Activated naive CD4-positive, alpha-beta T cell treated with anti-CD3 and anti-CD28 coated beads, Interleukin-2, amount 50 U/mL, for 24 hours (primary cell): ENCODE measurements at regions not wholly inside any gene's neighbourhood (a gene's known extent, or its start where the extent isn't known, plus 50 kb on each side); places are given as distances from the start of the nearest gene placed in this dataset.

Source experiments
- H3K27ac Mint-ChIP-seq: one replicate; pipeline ENCODE4 v1.8.0; 2021; ENCODE audit warnings: mild to moderate bottlenecking, mixed read lengths
- H3K27me3 Mint-ChIP-seq: one replicate; pipeline ENCODE4 v1.8.0; 2021; ENCODE audit warnings: mixed read lengths
- H3K36me3 Mint-ChIP-seq: one replicate; pipeline ENCODE4 v1.8.0; 2021; ENCODE audit warnings: mixed read lengths
- H3K4me1 Mint-ChIP-seq: one replicate; pipeline ENCODE4 v1.8.0; 2021; ENCODE audit warnings: mixed read lengths
- H3K4me3 Mint-ChIP-seq: one replicate; pipeline ENCODE4 v1.8.0; 2021; ENCODE audit warnings: mild to moderate bottlenecking, mixed read lengths
- H3K9me3 Mint-ChIP-seq: one replicate; pipeline ENCODE4 v1.8.0; 2021; ENCODE audit warnings: mixed read lengths

DNA sequence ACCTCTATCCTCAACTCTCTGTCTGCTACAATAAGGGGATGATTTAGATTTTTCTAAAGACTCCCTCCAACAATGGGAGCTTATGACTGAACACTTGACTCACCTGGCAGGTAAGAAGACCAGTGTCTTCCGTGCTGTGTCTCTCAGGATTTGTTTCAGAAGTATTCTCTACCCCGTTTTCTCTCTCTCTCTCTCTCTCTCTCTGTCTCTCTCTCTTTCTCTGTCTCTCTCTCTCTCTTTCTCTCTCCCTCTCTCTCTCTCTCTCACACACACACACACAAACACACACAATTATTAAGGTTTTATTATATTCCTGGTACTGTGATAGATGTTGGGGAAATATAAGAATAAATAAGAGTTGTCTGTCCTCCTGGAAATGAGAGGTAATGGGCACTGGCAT is 263.9 kb downstream of the TOX3 start:
- Mint-ChIP-seq H3K27me3 (no peaks in the 10 kb centered on the region), H3K4me1 (no peaks in the 10 kb centered on the region), H3K27ac (no peak overlapping the region), H3K36me3 (no peaks in the 10 kb centered on the region), H3K9me3 (no peaks in the 10 kb centered on the region), H3K4me3 (no peak overlapping the region)

DNA sequence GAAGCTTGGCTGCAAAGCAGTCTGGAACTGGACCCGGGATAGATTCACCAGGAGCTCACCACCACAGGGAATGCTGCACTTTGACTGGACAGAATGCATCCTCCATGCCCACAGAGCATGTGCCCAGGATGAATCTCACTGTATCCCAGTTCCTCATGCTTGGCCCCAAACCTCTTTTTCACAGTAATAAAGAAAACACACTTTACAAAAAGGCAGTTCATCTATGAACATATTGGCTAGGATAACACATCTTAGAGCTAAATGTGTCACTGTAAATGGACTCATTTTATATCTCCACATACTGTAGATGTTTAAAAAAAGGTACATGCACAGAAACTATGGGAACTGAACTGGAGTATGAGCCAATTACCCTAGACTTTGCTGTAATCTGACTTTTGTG is 266.9 kb downstream of the TOX3 start:
- H3K9me3 Mint-ChIP-seq, result no peaks in the 10 kb centered on the region
- H3K36me3 Mint-ChIP-seq, result no peaks in the 10 kb centered on the region
- H3K4me1 Mint-ChIP-seq, result no peaks in the 10 kb centered on the region
- no peak overlapping the region for H3K4me3 Mint-ChIP-seq
- H3K27me3 Mint-ChIP-seq, result no peaks in the 10 kb centered on the region
- H3K27ac Mint-ChIP-seq, result no peak overlapping the region

- Mint-ChIP-seq H3K27ac (no peak overlapping the region), H3K27me3 (no peaks in the 10 kb centered on the region), H3K36me3 (no peaks in the 10 kb centered on the region), H3K4me3 (no peak overlapping the region), H3K4me1 (no peaks in the 10 kb centered on the region), H3K9me3 (peaks cover 7% of the 10 kb centered on the region)
Measured at GRCh38 chr16:52271088-52271750, 275.7 kb downstream of the TOX3 start.

GRCh38 chr16:52265446-52265861 is 281.5 kb downstream of the TOX3 start:
- Mint-ChIP-seq H3K4me1 (no peaks in the 10 kb centered on the region), H3K9me3 (peaks cover 13% of the 10 kb centered on the region), H3K27me3 (no peaks in the 10 kb centered on the region), H3K4me3 (no peak overlapping the region), H3K27ac (no peak overlapping the region), H3K36me3 (no peaks in the 10 kb centered on the region)

GRCh38 chr16:52257534-52257933 is 289.4 kb downstream of the TOX3 start:
- no peaks in the 10 kb centered on the region for H3K36me3 Mint-ChIP-seq
- H3K27me3 Mint-ChIP-seq, result no peaks in the 10 kb centered on the region
- no peak overlapping the region for H3K4me3 Mint-ChIP-seq
- H3K4me1 Mint-ChIP-seq, result no peaks in the 10 kb centered on the region
- peaks cover 5% of the 10 kb centered on the region for H3K9me3 Mint-ChIP-seq
- no peak overlapping the region for H3K27ac Mint-ChIP-seq

DNA sequence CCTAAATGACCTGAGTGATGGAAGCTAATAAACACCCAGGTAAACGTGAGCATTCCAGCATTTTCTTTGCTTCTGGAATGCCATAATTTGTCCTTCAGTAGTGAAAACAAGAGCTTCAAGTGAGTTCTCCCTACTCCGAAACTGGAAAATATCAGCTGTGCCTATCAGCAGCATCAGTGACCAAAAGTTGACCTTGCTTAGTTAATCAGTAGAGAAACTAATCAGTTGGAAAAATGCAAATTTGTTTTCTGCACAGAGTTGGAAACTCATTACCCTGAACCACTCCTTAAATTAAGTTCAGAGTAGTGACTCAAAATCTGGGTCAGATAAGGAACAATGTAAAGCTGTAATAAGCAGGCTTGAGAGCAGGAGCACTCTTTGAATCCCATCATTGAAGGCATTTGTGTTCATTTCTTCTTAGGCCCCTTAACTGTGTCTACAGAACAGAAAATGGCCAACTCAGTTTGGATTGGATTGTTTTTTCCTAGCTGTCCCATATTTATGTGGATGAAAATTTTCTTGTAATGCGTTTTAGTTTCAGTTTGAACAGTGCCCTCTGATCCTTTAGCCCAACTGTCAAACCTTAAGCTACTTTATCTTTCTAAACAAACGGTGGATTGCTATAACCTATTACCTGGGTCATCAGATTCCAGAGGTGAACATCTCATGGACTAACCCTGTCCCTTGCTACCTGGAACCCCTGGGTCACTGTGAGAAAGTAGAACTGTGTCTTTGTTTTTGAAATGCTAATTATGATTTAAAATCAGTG is 290.4 kb downstream of the TOX3 start:
- no peaks in the 10 kb centered on the region for H3K9me3 Mint-ChIP-seq
- no peak overlapping the region for H3K27ac Mint-ChIP-seq
- H3K27me3 Mint-ChIP-seq, result no peaks in the 10 kb centered on the region
- H3K4me3 Mint-ChIP-seq, result no peak overlapping the region
- H3K36me3 Mint-ChIP-seq, result no peaks in the 10 kb centered on the region
- no peaks in the 10 kb centered on the region for H3K4me1 Mint-ChIP-seq

GRCh38 chr16:52254746-52255145 is 292.2 kb downstream of the TOX3 start:
- Mint-ChIP-seq H3K36me3 (no peaks in the 10 kb centered on the region), H3K4me1 (no peaks in the 10 kb centered on the region), H3K4me3 (no peak overlapping the region), H3K27me3 (no peaks in the 10 kb centered on the region), H3K9me3 (peaks cover 7% of the 10 kb centered on the region), H3K27ac (no peak overlapping the region)

DNA sequence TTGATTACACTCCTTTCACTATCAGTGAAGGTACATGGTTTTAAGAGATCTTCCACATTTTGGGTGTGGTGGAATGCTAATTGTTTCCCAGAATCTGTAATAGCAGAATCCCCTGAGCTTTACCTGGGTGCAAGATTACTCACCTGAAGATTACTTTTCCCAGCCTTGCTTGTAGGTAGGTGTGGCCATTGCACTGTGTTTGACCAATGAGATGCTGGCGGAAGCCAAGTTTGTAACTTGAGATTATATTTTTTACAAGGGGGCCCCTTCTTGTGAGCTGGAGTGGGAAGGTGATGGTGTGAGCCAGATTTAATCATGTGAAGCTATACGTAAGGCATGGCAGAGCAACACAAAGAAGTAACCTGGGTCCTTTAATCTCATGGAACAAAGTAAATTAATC is 294.3 kb downstream of the TOX3 start:
- H3K9me3 Mint-ChIP-seq, result peaks cover 7% of the 10 kb centered on the region
- no peak overlapping the region for H3K27ac Mint-ChIP-seq
- H3K4me1 Mint-ChIP-seq, result no peaks in the 10 kb centered on the region
- no peaks in the 10 kb centered on the region for H3K27me3 Mint-ChIP-seq
- no peaks in the 10 kb centered on the region for H3K36me3 Mint-ChIP-seq
- H3K4me3 Mint-ChIP-seq, result no peak overlapping the region

DNA sequence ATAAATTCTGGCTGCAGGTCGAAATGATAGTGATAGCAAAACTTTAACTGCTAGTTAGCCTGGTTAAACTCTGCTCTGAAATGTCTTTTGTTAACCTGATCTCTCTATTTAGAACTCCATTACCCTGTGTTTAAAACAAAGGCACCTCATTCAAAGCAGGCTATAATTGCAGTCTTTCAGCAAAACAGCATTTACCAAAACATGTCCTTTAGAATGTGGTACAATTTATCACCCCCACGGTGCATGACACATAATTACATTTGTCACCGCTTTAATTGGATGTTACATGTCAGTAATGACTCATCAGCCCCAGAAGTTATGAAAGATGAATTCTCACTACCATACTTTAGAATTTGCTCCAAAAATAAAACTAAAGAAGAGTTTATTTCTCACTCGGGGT is 295.4 kb downstream of the TOX3 start:
- Mint-ChIP-seq H3K27ac (no peak overlapping the region), H3K4me1 (no peaks in the 10 kb centered on the region), H3K27me3 (no peaks in the 10 kb centered on the region), H3K4me3 (no peak overlapping the region), H3K9me3 (peaks cover 7% of the 10 kb centered on the region), H3K36me3 (no peaks in the 10 kb centered on the region)

- no peak overlapping the region for H3K4me3 Mint-ChIP-seq
- H3K27ac Mint-ChIP-seq, result no peak overlapping the region
- H3K27me3 Mint-ChIP-seq, result no peaks in the 10 kb centered on the region
- H3K4me1 Mint-ChIP-seq, result no peaks in the 10 kb centered on the region
- H3K36me3 Mint-ChIP-seq, result no peaks in the 10 kb centered on the region
- H3K9me3 Mint-ChIP-seq, result peaks cover 13% of the 10 kb centered on the region
Measured at GRCh38 chr16:52247737-52248136, 299.2 kb downstream of the TOX3 start.

DNA sequence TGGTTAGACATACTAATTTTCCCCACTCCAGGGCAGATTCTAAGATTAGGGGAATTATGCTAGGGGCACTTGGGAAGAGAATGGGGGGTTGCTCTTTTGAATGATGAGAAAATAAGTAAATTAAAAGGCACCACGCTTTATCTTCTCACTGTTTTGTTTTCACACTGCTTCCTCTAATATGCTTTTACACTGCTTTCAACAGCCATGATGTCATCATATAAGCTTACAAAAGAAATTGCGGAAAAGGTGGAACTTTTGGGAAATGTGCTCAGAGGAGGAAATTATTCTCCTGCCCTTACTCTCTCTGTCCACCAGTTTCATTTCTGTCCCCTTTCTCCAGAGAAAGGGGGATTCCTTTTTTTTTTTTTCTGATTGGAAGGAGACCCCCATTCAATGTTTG is 308.2 kb downstream of the TOX3 start:
- no peak overlapping the region for H3K27ac Mint-ChIP-seq
- no peaks in the 10 kb centered on the region for H3K27me3 Mint-ChIP-seq
- H3K4me3 Mint-ChIP-seq, result no peak overlapping the region
- H3K36me3 Mint-ChIP-seq, result no peaks in the 10 kb centered on the region
- no peaks in the 10 kb centered on the region for H3K4me1 Mint-ChIP-seq
- peaks cover 3% of the 10 kb centered on the region for H3K9me3 Mint-ChIP-seq

- no peak overlapping the region for H3K4me3 Mint-ChIP-seq
- H3K27me3 Mint-ChIP-seq, result no peaks in the 10 kb centered on the region
- no peaks in the 10 kb centered on the region for H3K4me1 Mint-ChIP-seq
- H3K27ac Mint-ChIP-seq, result no peak overlapping the region
- H3K9me3 Mint-ChIP-seq, result peaks cover 5% of the 10 kb centered on the region
- no peaks in the 10 kb centered on the region for H3K36me3 Mint-ChIP-seq
Measured at GRCh38 chr16:52237823-52238222, 309.1 kb downstream of the TOX3 start.

- Mint-ChIP-seq H3K36me3 (no peaks in the 10 kb centered on the region), H3K27ac (no peak overlapping the region), H3K27me3 (no peaks in the 10 kb centered on the region), H3K9me3 (peaks cover 5% of the 10 kb centered on the region), H3K4me3 (no peak overlapping the region), H3K4me1 (no peaks in the 10 kb centered on the region)
Measured at GRCh38 chr16:52235186-52235585, 311.8 kb downstream of the TOX3 start.

GRCh38 chr16:52234626-52235025 is 312.3 kb downstream of the TOX3 start:
- Mint-ChIP-seq H3K9me3 (peaks cover 5% of the 10 kb centered on the region), H3K4me1 (no peaks in the 10 kb centered on the region), H3K4me3 (no peak overlapping the region), H3K27ac (no peak overlapping the region), H3K36me3 (no peaks in the 10 kb centered on the region), H3K27me3 (no peaks in the 10 kb centered on the region)

GRCh38 chr16:52229471-52229870 is 317.5 kb downstream of the TOX3 start:
- Mint-ChIP-seq H3K4me3 (no peak overlapping the region), H3K9me3 (peaks cover 15% of the 10 kb centered on the region), H3K27me3 (no peaks in the 10 kb centered on the region), H3K27ac (no peak overlapping the region), H3K4me1 (no peaks in the 10 kb centered on the region), H3K36me3 (no peaks in the 10 kb centered on the region)

DNA sequence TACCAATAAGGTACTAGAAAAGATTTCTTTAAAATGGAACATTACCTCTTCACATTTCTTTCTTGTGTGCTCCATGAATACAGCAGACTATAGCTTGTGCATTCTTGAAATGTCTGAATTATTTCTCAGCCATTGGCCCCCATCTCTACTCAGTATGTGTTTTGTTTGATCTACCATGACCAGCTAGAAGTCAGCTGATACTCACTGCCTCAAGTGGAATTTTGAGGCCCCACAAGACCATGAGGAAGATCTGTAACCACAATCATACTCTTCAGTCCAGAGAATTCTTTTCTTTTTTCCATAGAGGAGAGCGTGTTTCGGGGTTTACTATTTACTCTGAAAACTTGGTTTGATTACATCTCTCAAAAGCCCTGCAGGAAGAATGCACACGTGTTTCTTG is 319.1 kb downstream of the TOX3 start:
- no peak overlapping the region for H3K27ac Mint-ChIP-seq
- no peak overlapping the region for H3K4me3 Mint-ChIP-seq
- H3K36me3 Mint-ChIP-seq, result no peaks in the 10 kb centered on the region
- H3K27me3 Mint-ChIP-seq, result no peaks in the 10 kb centered on the region
- H3K9me3 Mint-ChIP-seq, result peaks cover 10% of the 10 kb centered on the region
- H3K4me1 Mint-ChIP-seq, result no peaks in the 10 kb centered on the region

- Mint-ChIP-seq H3K27me3 (no peaks in the 10 kb centered on the region), H3K36me3 (no peaks in the 10 kb centered on the region), H3K27ac (no peak overlapping the region), H3K9me3 (peaks cover 5% of the 10 kb centered on the region), H3K4me1 (no peaks in the 10 kb centered on the region), H3K4me3 (no peak overlapping the region)
Measured at GRCh38 chr16:52212841-52213240, 334.1 kb downstream of the TOX3 start.
